GM23338 (cell line): ENCODE measurements at regions not wholly inside any gene's neighbourhood (a gene's known extent, or its start where the extent isn't known, plus 50 kb on each side); places are given as distances from the start of the nearest gene placed in this dataset.

ENCODE experiments used
- ATAC-seq: fragments of 200-7000 bp; cut with Tn5 transposase; 3 replicates; pipeline ENCODE4 v1.9.1; 2020
- DNase-seq: peaks from one replicate; pipeline ENCODE4 v3.0.0-alpha.2; 2015; ENCODE audit warnings: low spot score
- H2AFZ ChIP-seq: fragments of 200-600 bp; sonication (generic); 2 replicates; pipeline ENCODE4 v1.8.0; 2016; ENCODE audit warnings: antibody characterized with exemption, mild to moderate bottlenecking, moderate library complexity
- H3F3A ChIP-seq: fragments of 200-600 bp; sonication (generic); replicated peaks from 2 replicates; pipeline ENCODE4 v1.8.0; 2017; ENCODE audit warnings: antibody characterized with exemption, mixed run types, low read depth
- H3K27ac ChIP-seq: fragments of 200-600 bp; sonication (generic); 2 replicates; pipeline ENCODE4 v1.6.1; 2016; ENCODE audit warnings: low read depth
- H3K27me3 ChIP-seq: fragments of 200-600 bp; sonication (generic); 2 replicates; pipeline ENCODE4 v1.8.0; 2016; ENCODE audit warnings: mild to moderate bottlenecking, mixed run types, moderate library complexity; ENCODE audit not compliant: insufficient read depth
- H3K36me3 ChIP-seq: fragments of 200-600 bp; sonication (generic); 2 replicates; pipeline ENCODE4 v1.8.0; 2016; ENCODE audit warnings: mild to moderate bottlenecking; ENCODE audit not compliant: insufficient read depth
- H3K4me1 ChIP-seq: fragments of 200-600 bp; sonication (generic); 2 replicates; pipeline ENCODE4 v1.8.0; 2016; ENCODE audit warnings: mild to moderate bottlenecking, moderate library complexity; ENCODE audit not compliant: insufficient read depth
- H3K4me2 ChIP-seq: fragments of 200-600 bp; sonication (generic); 2 replicates; pipeline ENCODE4 v1.7.1; 2017; ENCODE audit warnings: mixed run types
- H3K4me3 ChIP-seq: fragments of 200-600 bp; sonication (generic); 2 replicates; pipeline ENCODE4 v1.6.1; 2016; ENCODE audit warnings: mixed run types
- H3K79me2 ChIP-seq: fragments of 200-600 bp; sonication (generic); replicated peaks from 2 replicates; pipeline ENCODE4 v1.8.0; 2017; ENCODE audit warnings: mild to moderate bottlenecking; ENCODE audit not compliant: insufficient read depth
- H3K9me2 ChIP-seq: fragments of 200-600 bp; sonication (generic); 2 replicates; pipeline ENCODE4 v1.8.0; 2017; ENCODE audit not compliant: insufficient read depth
- H4K20me1 ChIP-seq: fragments of 200-600 bp; sonication (generic); replicated peaks from 2 replicates; pipeline ENCODE4 v1.8.0; 2017; ENCODE audit warnings: mild to moderate bottlenecking; ENCODE audit not compliant: insufficient read depth
- H3K27ac Mint-ChIP-seq: 2 replicates; pipeline ENCODE4 v1.8.0; 2020; ENCODE audit warnings: inconsistent platforms, mild to moderate bottlenecking, moderate library complexity, mixed read lengths
- H3K27me3 Mint-ChIP-seq: 3 replicates; pipeline ENCODE4 v1.8.0; 2022; ENCODE audit warnings: low read depth, mild to moderate bottlenecking, moderate library complexity, mixed read lengths, inconsistent platforms; ENCODE audit not compliant: insufficient read depth, poor library complexity
- H3K36me3 Mint-ChIP-seq: 3 replicates; pipeline ENCODE4 v1.8.0; 2021; ENCODE audit warnings: low read depth, mild to moderate bottlenecking, inconsistent platforms, moderate library complexity, mixed read lengths
- H3K4me1 Mint-ChIP-seq: 3 replicates; pipeline ENCODE4 v1.8.0; 2020; ENCODE audit warnings: mild to moderate bottlenecking, inconsistent platforms, mixed read lengths
- H3K4me3 Mint-ChIP-seq: 3 replicates; pipeline ENCODE4 v1.8.0; 2021; ENCODE audit warnings: moderate library complexity, mild to moderate bottlenecking, inconsistent platforms, mixed read lengths
- H3K9me3 Mint-ChIP-seq: 3 replicates; pipeline ENCODE4 v1.8.0; 2020; ENCODE audit warnings: moderate library complexity, mild to moderate bottlenecking, inconsistent platforms, mixed read lengths
- CREB1 ChIP-seq: fragments of 250-450 bp; sonication (Bioruptor Pico); IDR thresholded peaks from 2 replicates; pipeline ENCODE4 v1.5.0; 2020; ENCODE audit warnings: low read depth, mild to moderate bottlenecking, moderate library complexity
- ETS1 ChIP-seq: IDR thresholded peaks from 2 replicates; pipeline ENCODE4 v1.6.1; 2016; ENCODE audit warnings: antibody characterized with exemption
- EZH2phosphoT487 ChIP-seq: fragments of 200-600 bp; sonication (generic); IDR thresholded peaks from one replicate; pipeline ENCODE4 v1.8.1; 2018; ENCODE audit warnings: antibody characterized with exemption; ENCODE audit not compliant: unreplicated experiment
- JUNB ChIP-seq: IDR thresholded peaks from one replicate; pipeline ENCODE4 v1.6.1; 2016; ENCODE audit warnings: antibody characterized with exemption; ENCODE audit not compliant: unreplicated experiment
- NANOG ChIP-seq: IDR thresholded peaks from 2 replicates; pipeline ENCODE4 v1.6.1; 2016; ENCODE audit warnings: antibody characterized with exemption, borderline replicate concordance
- POLR2AphosphoS5 ChIP-seq: IDR thresholded peaks from 2 replicates; pipeline ENCODE4 v1.6.1; 2016; ENCODE audit warnings: antibody characterized with exemption, low read depth
- ZNF114 ChIP-seq: fragments of 250-450 bp; sonication (Bioruptor Pico); IDR thresholded peaks from 2 replicates; pipeline ENCODE4 v1.5.0; 2020; ENCODE audit warnings: mild to moderate bottlenecking, moderate library complexity
- ZNF331 ChIP-seq: fragments of 250-450 bp; sonication (Bioruptor Pico); IDR thresholded peaks from 2 replicates; pipeline ENCODE4 v1.5.0; 2020; ENCODE audit warnings: low read depth, mild to moderate bottlenecking, moderate library complexity
- ZNF462 ChIP-seq: fragments of 250-450 bp; sonication (Bioruptor Pico); IDR thresholded peaks from 2 replicates; pipeline ENCODE4 v1.5.0; 2020; ENCODE audit warnings: mild to moderate bottlenecking, moderate library complexity

- Histone ChIP-seq H3K79me2 (no peaks in the 10 kb centered on the region), H3K36me3 (no peaks in the 10 kb centered on the region), H3K27ac (no peak overlapping the region), H3F3A (no peaks in the 10 kb centered on the region), H3K4me1 (no peaks in the 10 kb centered on the region), H3K9me2 (no peaks in the 10 kb centered on the region; the same call in 1 of the 2 replicates), H3K27me3 (peaks cover 6% of the 10 kb centered on the region; the same call in 1 of the 2 replicates), H2AFZ (no peak overlapping the region), H3K4me3 (no peak overlapping the region), H3K4me2 (no peak overlapping the region), H4K20me1 (no peaks in the 10 kb centered on the region)
- TF ChIP-seq JUNB (no peak), ZNF462 (CRISPR knock-in tag) (no peak), ETS1 (no peak), ZNF331 (CRISPR knock-in tag) (no peak), ZNF114 (CRISPR knock-in tag) (no peak), CREB1 (CRISPR knock-in tag) (no peak), NANOG (no peak), EZH2phosphoT487 (no peak), POLR2AphosphoS5 (no peak)
- no peaks in the 10 kb centered on the region for H3K36me3 Mint-ChIP-seq
- H3K9me3 Mint-ChIP-seq: no peaks in the 10 kb centered on the region
- no peak overlapping the region for H3K4me3 Mint-ChIP-seq
- no peak for DNase-seq
- no peaks in the 10 kb centered on the region for H3K4me1 Mint-ChIP-seq
- ATAC-seq: no peak
- H3K27me3 Mint-ChIP-seq: peaks cover 1% of the 10 kb centered on the region
- H3K27ac Mint-ChIP-seq: no peak overlapping the region
Observed at GRCh38 chr2:70391988-70392387, 90.1 kb upstream of the FAM136A start.
